ENCODE measurements at regions not wholly inside any gene's neighbourhood (a gene's known extent, or its start where the extent isn't known, plus 50 kb on each side); places are given as distances from the start of the nearest gene placed in this dataset.

DNA sequence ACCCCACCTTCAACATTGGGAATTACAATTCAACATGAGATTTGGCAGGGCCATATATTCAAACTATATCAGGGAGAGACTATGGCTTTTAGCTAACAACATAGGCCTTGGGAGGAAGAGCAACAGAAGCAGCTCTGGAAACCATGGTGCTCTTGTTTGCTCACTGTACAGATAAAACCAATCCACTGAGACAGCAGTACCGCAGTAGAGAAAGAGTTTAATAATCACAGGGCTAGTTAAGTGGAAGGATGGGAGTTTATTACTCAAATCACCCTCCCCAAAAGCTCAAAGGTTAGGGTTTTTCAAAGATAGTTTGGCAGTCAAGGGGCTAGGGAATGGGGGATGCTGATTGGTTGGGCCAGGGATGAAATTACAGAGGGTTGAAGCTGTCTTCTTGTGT is 52.7 kb upstream of the CRHR1 start:
- Histone ChIP-seq H3K9me3 (peaks cover 0 to 9% (median 0%) of the 10 kb centered on the region in 3 donors), H3K4me1 (peaks cover 3 to 5% of the 10 kb centered on the region in 2 donors), H3K4me3 (no peak overlapping the region), H3K27me3 (no peaks in the 10 kb centered on the region), H3K36me3 (no peaks in the 10 kb centered on the region), H3K27ac (no peak overlapping the region)
- intact Hi-C loops (cut with DNase I; ENCODE audit: low total_unique reads) (no loop called here), in situ Hi-C loops (cut with MboI; ENCODE audit: low sequenced_read_pairs in 4 of 4) (no loop called here)
- DNase-seq (no peak), ATAC-seq (no peak)
- TF ChIP-seq, protein P1, sequence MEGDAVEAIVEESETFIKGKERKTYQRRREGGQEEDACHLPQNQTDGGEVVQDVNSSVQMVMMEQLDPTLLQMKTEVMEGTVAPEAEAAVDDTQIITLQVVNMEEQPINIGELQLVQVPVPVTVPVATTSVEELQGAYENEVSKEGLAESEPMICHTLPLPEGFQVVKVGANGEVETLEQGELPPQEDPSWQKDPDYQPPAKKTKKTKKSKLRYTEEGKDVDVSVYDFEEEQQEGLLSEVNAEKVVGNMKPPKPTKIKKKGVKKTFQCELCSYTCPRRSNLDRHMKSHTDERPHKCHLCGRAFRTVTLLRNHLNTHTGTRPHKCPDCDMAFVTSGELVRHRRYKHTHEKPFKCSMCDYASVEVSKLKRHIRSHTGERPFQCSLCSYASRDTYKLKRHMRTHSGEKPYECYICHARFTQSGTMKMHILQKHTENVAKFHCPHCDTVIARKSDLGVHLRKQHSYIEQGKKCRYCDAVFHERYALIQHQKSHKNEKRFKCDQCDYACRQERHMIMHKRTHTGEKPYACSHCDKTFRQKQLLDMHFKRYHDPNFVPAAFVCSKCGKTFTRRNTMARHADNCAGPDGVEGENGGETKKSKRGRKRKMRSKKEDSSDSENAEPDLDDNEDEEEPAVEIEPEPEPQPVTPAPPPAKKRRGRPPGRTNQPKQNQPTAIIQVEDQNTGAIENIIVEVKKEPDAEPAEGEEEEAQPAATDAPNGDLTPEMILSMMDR (IDR thresholded peaks at IDR 0.05 in 4 of 5, conservative IDR thresholded peaks at IDR 0.05 in 1 of 5), result no peak
- TF ChIP-seq POLR2A (IDR thresholded peaks at IDR 0.05), result no peak

DNA sequence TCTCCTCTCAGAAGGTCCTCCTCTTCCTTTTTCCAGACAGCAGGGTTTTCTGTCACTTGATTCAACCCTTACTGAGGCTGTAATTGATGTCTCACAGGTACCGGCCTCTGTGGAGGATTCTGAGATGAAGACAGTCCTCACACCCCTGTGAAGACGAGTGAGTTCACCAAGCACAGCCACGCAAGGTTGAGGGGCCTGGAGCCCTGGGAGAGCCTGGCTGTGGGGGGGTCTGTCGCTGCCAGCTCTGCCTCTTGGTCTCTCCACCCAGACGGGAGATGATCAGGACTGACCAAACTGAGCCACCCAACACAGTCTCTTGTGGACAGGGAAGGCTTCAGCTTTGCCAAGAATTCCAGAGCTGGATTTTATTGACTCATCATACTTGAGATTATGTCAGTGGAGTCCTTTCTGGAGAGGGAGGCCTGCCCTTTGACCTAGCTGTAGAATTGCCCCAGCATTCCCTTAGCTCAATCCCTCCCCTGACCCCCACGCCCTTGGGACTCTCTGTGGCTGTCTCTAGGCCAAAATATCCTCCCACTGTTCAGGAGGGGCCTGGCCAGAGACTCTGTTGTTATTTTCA is 51.1 kb upstream of the CRHR1 start:
- Histone ChIP-seq H3K27me3 (no peaks in the 10 kb centered on the region), H3K4me3 (no peak overlapping the region), H3K27ac (no peak overlapping the region), H3K9me3 (peaks cover 0 to 9% (median 0%) of the 10 kb centered on the region in 3 donors), H3K36me3 (no peaks in the 10 kb centered on the region), H3K4me1 (peaks cover 3 to 5% of the 10 kb centered on the region in 2 donors)
- ATAC-seq, result no peak
- in situ Hi-C loops (cut with MboI; ENCODE audit: low sequenced_read_pairs in 4 of 4) (no loop called here), intact Hi-C loops (cut with DNase I; ENCODE audit: low total_unique reads) (no loop called here)
- no peak for TF ChIP-seq POLR2A (IDR thresholded peaks at IDR 0.05)
- DNase-seq, result no peak

DNA sequence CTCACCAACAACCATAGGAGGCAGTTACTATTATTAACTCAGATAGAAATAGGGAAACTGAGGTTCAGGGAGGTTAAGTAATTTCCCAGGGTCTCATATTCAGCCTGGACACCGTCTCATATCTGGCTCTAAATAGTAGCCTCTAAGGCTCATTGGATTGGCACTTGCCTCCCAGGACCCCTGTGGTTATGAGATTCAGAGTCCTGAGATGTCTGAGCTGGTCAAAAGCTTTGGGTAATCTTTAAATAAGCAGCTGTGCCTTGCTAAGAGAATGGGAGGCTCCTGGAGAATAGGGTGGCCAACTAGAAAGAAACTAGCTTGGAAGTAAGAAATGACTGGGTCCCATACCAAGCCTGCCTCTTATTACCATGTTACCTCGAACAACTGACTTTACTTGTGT is 50.3 kb upstream of the CRHR1 start:
- in situ Hi-C loops (cut with MboI; ENCODE audit: low sequenced_read_pairs in 4 of 4), result no loop called here

More for the DNA sequence above, 50.3 kb upstream of the CRHR1 start:
- ATAC-seq (no peak), DNase-seq (no peak)
- Histone ChIP-seq H3K9me3 (peaks cover 0 to 9% (median 0%) of the 10 kb centered on the region in 3 donors), H3K4me1 (peaks cover 3 to 5% of the 10 kb centered on the region in 2 donors), H3K27ac (no peak overlapping the region), H3K36me3 (no peaks in the 10 kb centered on the region), H3K4me3 (no peak overlapping the region), H3K27me3 (no peaks in the 10 kb centered on the region)
- TF ChIP-seq, protein P1 (IDR thresholded peaks at IDR 0.05 in 4 of 5, conservative IDR thresholded peaks at IDR 0.05 in 1 of 5), result no peak
- no peak for TF ChIP-seq POLR2A (IDR thresholded peaks at IDR 0.05)
- intact Hi-C loops (cut with DNase I; ENCODE audit: low total_unique reads), result no loop called here
